ENCODE measurements at regions not wholly inside any gene's neighbourhood (a gene's known extent, or its start where the extent isn't known, plus 50 kb on each side); places are given as distances from the start of the nearest gene placed in this dataset.
A peak's percentile ranks its signal among the peaks of the same experiment; 100 is the strongest.

- no peak for ATAC-seq
- no peaks in the 10 kb centered on the region for H3K4me1 Mint-ChIP-seq (ENCODE audit: low read depth in 2 of 2)
- H3K4me3 Mint-ChIP-seq = no peak overlapping the region
- no peak for DNase-seq (ENCODE audit: low spot score)
- no peaks in the 10 kb centered on the region for H3K36me3 Mint-ChIP-seq
- H3K27me3 Mint-ChIP-seq = peaks cover 14 to 25% of the 10 kb centered on the region in 2 donors
- no peak overlapping the region for H3K27ac Mint-ChIP-seq
- H3K9me3 Mint-ChIP-seq = no peaks in the 10 kb centered on the region
Observed at GRCh38 chr16:80176114-80176513, 364.7 kb upstream of the DYNLRB2 start.

- Mint-ChIP-seq H3K9me3 (no peaks in the 10 kb centered on the region), H3K4me1 (ENCODE audit: low read depth in 2 of 2) (no peaks in the 10 kb centered on the region), H3K27ac (no peak overlapping the region), H3K27me3 (peaks cover 11 to 25% of the 10 kb centered on the region in 2 donors), H3K36me3 (no peaks in the 10 kb centered on the region), H3K4me3 (no peak overlapping the region)
- DNase-seq (ENCODE audit: low spot score) (no peak), ATAC-seq (no peak)
Observed at GRCh38 chr16:80175011-80175410, 365.8 kb upstream of the DYNLRB2 start.

- DNase-seq (ENCODE audit: low spot score) (no peak), ATAC-seq (no peak)
- Mint-ChIP-seq H3K4me3 (no peak overlapping the region), H3K27me3 (peaks cover 11 to 25% of the 10 kb centered on the region in 2 donors), H3K27ac (no peak overlapping the region), H3K4me1 (ENCODE audit: low read depth in 2 of 2) (no peaks in the 10 kb centered on the region), H3K9me3 (no peaks in the 10 kb centered on the region), H3K36me3 (no peaks in the 10 kb centered on the region)
Observed at GRCh38 chr16:80174416-80174815, 366.4 kb upstream of the DYNLRB2 start.

- no peak overlapping the region for H3K27ac Mint-ChIP-seq
- peaks cover 10 to 13% of the 10 kb centered on the region in 2 donors for H3K27me3 Mint-ChIP-seq
- DNase-seq (ENCODE audit: low spot score) (no peak), ATAC-seq (no peak)
- no peaks in the 10 kb centered on the region for H3K36me3 Mint-ChIP-seq
- H3K4me3 Mint-ChIP-seq = no peak overlapping the region
- H3K4me1 Mint-ChIP-seq (ENCODE audit: low read depth in 2 of 2) = no peaks in the 10 kb centered on the region
- no peaks in the 10 kb centered on the region for H3K9me3 Mint-ChIP-seq
Observed at GRCh38 chr16:80171746-80172145, 369.0 kb upstream of the DYNLRB2 start.

GRCh38 chr16:80171199-80171598, 369.6 kb upstream of the DYNLRB2 start:
- ATAC-seq = peak in 1 of 2 donors; percentile 40
- no peaks in the 10 kb centered on the region for H3K36me3 Mint-ChIP-seq

GRCh38 chr16:80167657-80168390, 373.0 kb upstream of the DYNLRB2 start:
- no peaks in the 10 kb centered on the region for H3K36me3 Mint-ChIP-seq
- H3K4me3 Mint-ChIP-seq = no peak overlapping the region
- H3K9me3 Mint-ChIP-seq = no peaks in the 10 kb centered on the region
- ATAC-seq (peak; percentile 27 to 28), DNase-seq (ENCODE audit: low spot score) (no peak)
- H3K27ac Mint-ChIP-seq = no peak overlapping the region
- no peaks in the 10 kb centered on the region for H3K4me1 Mint-ChIP-seq (ENCODE audit: low read depth in 2 of 2)
- H3K27me3 Mint-ChIP-seq = peaks cover 8 to 9% of the 10 kb centered on the region in 2 donors

More at GRCh38 chr16:80171199-80171598, 369.6 kb upstream of the DYNLRB2 start:
- DNase-seq (ENCODE audit: low spot score) = no peak
- Mint-ChIP-seq H3K4me3 (no peak overlapping the region), H3K27ac (no peak overlapping the region), H3K27me3 (peaks cover 9 to 10% of the 10 kb centered on the region in 2 donors), H3K9me3 (no peaks in the 10 kb centered on the region), H3K4me1 (ENCODE audit: low read depth in 2 of 2) (no peaks in the 10 kb centered on the region)

GRCh38 chr16:80166082-80166481, 374.7 kb upstream of the DYNLRB2 start:
- Mint-ChIP-seq H3K27me3 (peaks cover 8 to 9% of the 10 kb centered on the region in 2 donors), H3K36me3 (no peaks in the 10 kb centered on the region), H3K9me3 (no peaks in the 10 kb centered on the region), H3K4me1 (ENCODE audit: low read depth in 2 of 2) (no peaks in the 10 kb centered on the region), H3K4me3 (no peak overlapping the region), H3K27ac (no peak overlapping the region)
- no peak for ATAC-seq
- no peak for DNase-seq (ENCODE audit: low spot score)

- H3K4me3 Mint-ChIP-seq = no peak overlapping the region
- H3K27me3 Mint-ChIP-seq = peaks cover 8 to 9% of the 10 kb centered on the region in 2 donors
- no peaks in the 10 kb centered on the region for H3K9me3 Mint-ChIP-seq
- no peaks in the 10 kb centered on the region for H3K4me1 Mint-ChIP-seq (ENCODE audit: low read depth in 2 of 2)
- ATAC-seq (no peak), DNase-seq (ENCODE audit: low spot score) (no peak)
- no peak overlapping the region for H3K27ac Mint-ChIP-seq
- H3K36me3 Mint-ChIP-seq = no peaks in the 10 kb centered on the region
Observed at GRCh38 chr16:80164966-80165550, 375.7 kb upstream of the DYNLRB2 start.

GRCh38 chr16:80163339-80163738, 377.5 kb upstream of the DYNLRB2 start:
- H3K27ac Mint-ChIP-seq = no peak overlapping the region
- ATAC-seq (no peak), DNase-seq (ENCODE audit: low spot score) (no peak)
- H3K4me3 Mint-ChIP-seq = no peak overlapping the region
- peaks cover 8 to 9% of the 10 kb centered on the region in 2 donors for H3K27me3 Mint-ChIP-seq
- H3K4me1 Mint-ChIP-seq (ENCODE audit: low read depth in 2 of 2) = no peaks in the 10 kb centered on the region
- H3K36me3 Mint-ChIP-seq = no peaks in the 10 kb centered on the region
- H3K9me3 Mint-ChIP-seq = no peaks in the 10 kb centered on the region

- no peak for ATAC-seq
- H3K4me3 Mint-ChIP-seq = no peak overlapping the region
- no peaks in the 10 kb centered on the region for H3K36me3 Mint-ChIP-seq
- H3K27ac Mint-ChIP-seq = no peak overlapping the region
- no peak for DNase-seq (ENCODE audit: low spot score)
- H3K4me1 Mint-ChIP-seq (ENCODE audit: low read depth in 2 of 2) = no peaks in the 10 kb centered on the region
- peaks cover 8 to 9% of the 10 kb centered on the region in 2 donors for H3K27me3 Mint-ChIP-seq
- H3K9me3 Mint-ChIP-seq = no peaks in the 10 kb centered on the region
Observed at GRCh38 chr16:80161799-80162739, 378.7 kb upstream of the DYNLRB2 start.

- no peak for ATAC-seq
- Mint-ChIP-seq H3K9me3 (no peaks in the 10 kb centered on the region), H3K36me3 (no peaks in the 10 kb centered on the region), H3K4me1 (ENCODE audit: low read depth in 2 of 2) (no peaks in the 10 kb centered on the region), H3K27me3 (peaks cover 14% of the 10 kb centered on the region in 2 donors), H3K4me3 (no peak overlapping the region), H3K27ac (no peak overlapping the region)
- no peak for DNase-seq (ENCODE audit: low spot score)
Observed at GRCh38 chr16:80158766-80159165, 382.0 kb upstream of the DYNLRB2 start.

- Mint-ChIP-seq H3K4me1 (ENCODE audit: low read depth in 2 of 2) (no peaks in the 10 kb centered on the region), H3K27ac (no peak overlapping the region), H3K27me3 (peaks cover 21 to 44% of the 10 kb centered on the region in 2 donors), H3K36me3 (no peaks in the 10 kb centered on the region), H3K9me3 (no peaks in the 10 kb centered on the region), H3K4me3 (no peak overlapping the region)
- ATAC-seq = no peak
- DNase-seq (ENCODE audit: low spot score) = no peak
Observed at GRCh38 chr16:80151722-80152111, 389.1 kb upstream of the DYNLRB2 start.

- no peaks in the 10 kb centered on the region for H3K36me3 Mint-ChIP-seq
- no peaks in the 10 kb centered on the region for H3K4me1 Mint-ChIP-seq (ENCODE audit: low read depth in 2 of 2)
- no peak overlapping the region for H3K27ac Mint-ChIP-seq
- DNase-seq (ENCODE audit: low spot score) (no peak), ATAC-seq (no peak)
- no peaks in the 10 kb centered on the region for H3K9me3 Mint-ChIP-seq
- no peak overlapping the region for H3K4me3 Mint-ChIP-seq
- peaks cover 17 to 39% of the 10 kb centered on the region in 2 donors for H3K27me3 Mint-ChIP-seq
Observed at GRCh38 chr16:80150978-80151721, 389.6 kb upstream of the DYNLRB2 start.

All from natural killer cell treated with Interleukin-12 subunit alpha and Interleukin-12 subunit beta and Interleukin-15 and Interleukin-18, amount 100 ng/mL, for 72 hours (primary cell).